ENCODE measurements at regions not wholly inside any gene's neighbourhood (a gene's known extent, or its start where the extent isn't known, plus 50 kb on each side); places are given as distances from the start of the nearest gene placed in this dataset.
A peak's percentile ranks its signal among the peaks of the same experiment; 100 is the strongest.

GRCh38 chr2:228697456-228697855 is 516.0 kb upstream of the SPHKAP start:
- no peak overlapping the region for H3K4me3 ChIP-seq (replicated peaks; ENCODE audit: low read depth, low read length)
- DNase-seq (ENCODE audit: low read depth) = no peak
- TF ChIP-seq, protein P1, sequence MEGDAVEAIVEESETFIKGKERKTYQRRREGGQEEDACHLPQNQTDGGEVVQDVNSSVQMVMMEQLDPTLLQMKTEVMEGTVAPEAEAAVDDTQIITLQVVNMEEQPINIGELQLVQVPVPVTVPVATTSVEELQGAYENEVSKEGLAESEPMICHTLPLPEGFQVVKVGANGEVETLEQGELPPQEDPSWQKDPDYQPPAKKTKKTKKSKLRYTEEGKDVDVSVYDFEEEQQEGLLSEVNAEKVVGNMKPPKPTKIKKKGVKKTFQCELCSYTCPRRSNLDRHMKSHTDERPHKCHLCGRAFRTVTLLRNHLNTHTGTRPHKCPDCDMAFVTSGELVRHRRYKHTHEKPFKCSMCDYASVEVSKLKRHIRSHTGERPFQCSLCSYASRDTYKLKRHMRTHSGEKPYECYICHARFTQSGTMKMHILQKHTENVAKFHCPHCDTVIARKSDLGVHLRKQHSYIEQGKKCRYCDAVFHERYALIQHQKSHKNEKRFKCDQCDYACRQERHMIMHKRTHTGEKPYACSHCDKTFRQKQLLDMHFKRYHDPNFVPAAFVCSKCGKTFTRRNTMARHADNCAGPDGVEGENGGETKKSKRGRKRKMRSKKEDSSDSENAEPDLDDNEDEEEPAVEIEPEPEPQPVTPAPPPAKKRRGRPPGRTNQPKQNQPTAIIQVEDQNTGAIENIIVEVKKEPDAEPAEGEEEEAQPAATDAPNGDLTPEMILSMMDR (IDR thresholded peaks at IDR 0.05; ENCODE audit: low read length, missing control alignments) = no peak

GRCh38 chr2:228690681-228691080 is 509.2 kb upstream of the SPHKAP start:
- no peak for DNase-seq (ENCODE audit: low read depth)
- H3K4me3 ChIP-seq (replicated peaks; ENCODE audit: low read depth, low read length) = no peak overlapping the region
- TF ChIP-seq, protein P1 (IDR thresholded peaks at IDR 0.05; ENCODE audit: low read length, missing control alignments) = no peak

- TF ChIP-seq, protein P1 (IDR thresholded peaks at IDR 0.05; ENCODE audit: low read length, missing control alignments) = peak; percentile 8
- DNase-seq (ENCODE audit: low read depth) = no peak
- no peak overlapping the region for H3K4me3 ChIP-seq (replicated peaks; ENCODE audit: low read depth, low read length)
Measured at GRCh38 chr2:228689053-228689452, 507.6 kb upstream of the SPHKAP start.

- H3K4me3 ChIP-seq (replicated peaks; ENCODE audit: low read depth, low read length) = no peak overlapping the region
- TF ChIP-seq, protein P1 (IDR thresholded peaks at IDR 0.05; ENCODE audit: low read length, missing control alignments) = no peak
- peak; percentile 33 for DNase-seq (ENCODE audit: low read depth)
Measured at GRCh38 chr2:228688007-228688645, 506.6 kb upstream of the SPHKAP start.

GRCh38 chr2:228681979-228682378 is 500.5 kb upstream of the SPHKAP start:
- no peak overlapping the region for H3K4me3 ChIP-seq (replicated peaks; ENCODE audit: low read depth, low read length)
- DNase-seq (ENCODE audit: low read depth) = no peak
- TF ChIP-seq, protein P1 (IDR thresholded peaks at IDR 0.05; ENCODE audit: low read length, missing control alignments) = no peak

DNA sequence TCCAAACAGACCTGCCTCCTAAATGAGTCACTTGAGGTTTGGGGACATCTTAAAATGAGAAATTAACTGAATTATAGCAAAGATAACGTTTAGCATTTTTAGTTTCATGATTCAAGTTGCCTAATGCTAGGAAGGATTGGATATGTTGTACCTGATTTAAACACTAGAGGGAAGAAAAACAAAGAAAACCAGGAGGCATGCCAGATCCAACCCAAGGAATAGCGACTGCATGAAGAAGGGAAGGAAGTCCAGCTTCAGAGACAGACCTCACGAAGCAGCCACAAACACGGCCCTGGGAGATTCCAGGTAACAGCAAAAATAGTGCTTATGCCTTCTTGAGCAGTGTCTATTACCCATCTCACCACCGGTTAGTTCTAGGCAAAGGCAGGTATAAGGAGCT is 499.9 kb upstream of the SPHKAP start:
- peak; percentile 76 for DNase-seq (ENCODE audit: low read depth)
- no peak overlapping the region for H3K4me3 ChIP-seq (replicated peaks; ENCODE audit: low read depth, low read length)
- TF ChIP-seq, protein P1 (IDR thresholded peaks at IDR 0.05; ENCODE audit: low read length, missing control alignments) = peak; percentile 54

DNA sequence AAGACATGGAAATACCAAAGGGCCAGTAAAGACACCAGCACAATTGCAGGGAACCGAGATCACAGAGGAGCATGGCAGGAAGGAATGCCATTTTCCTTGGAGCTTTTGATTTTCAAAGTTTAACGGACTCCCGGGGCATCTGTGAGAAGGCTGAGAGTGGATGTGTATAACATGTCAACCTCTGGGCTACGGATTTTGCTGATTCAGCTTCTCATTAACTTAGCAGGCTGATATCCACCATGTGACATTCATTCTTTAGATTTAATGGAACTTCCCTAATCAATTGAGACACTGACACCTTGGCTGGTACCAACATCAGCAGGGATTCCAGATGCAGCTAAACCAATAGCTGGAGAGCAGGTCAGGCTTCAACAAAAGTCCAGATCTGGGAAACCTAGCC is 496.6 kb upstream of the SPHKAP start:
- TF ChIP-seq, protein P1 (IDR thresholded peaks at IDR 0.05; ENCODE audit: low read length, missing control alignments) = no peak
- DNase-seq (ENCODE audit: low read depth) = no peak
- no peak overlapping the region for H3K4me3 ChIP-seq (replicated peaks; ENCODE audit: low read depth, low read length)

All from fibroblast of pulmonary artery (primary cell).